ENCODE measurements at regions not wholly inside any gene's neighbourhood (a gene's known extent, or its start where the extent isn't known, plus 50 kb on each side); places are given as distances from the start of the nearest gene placed in this dataset.

DNA sequence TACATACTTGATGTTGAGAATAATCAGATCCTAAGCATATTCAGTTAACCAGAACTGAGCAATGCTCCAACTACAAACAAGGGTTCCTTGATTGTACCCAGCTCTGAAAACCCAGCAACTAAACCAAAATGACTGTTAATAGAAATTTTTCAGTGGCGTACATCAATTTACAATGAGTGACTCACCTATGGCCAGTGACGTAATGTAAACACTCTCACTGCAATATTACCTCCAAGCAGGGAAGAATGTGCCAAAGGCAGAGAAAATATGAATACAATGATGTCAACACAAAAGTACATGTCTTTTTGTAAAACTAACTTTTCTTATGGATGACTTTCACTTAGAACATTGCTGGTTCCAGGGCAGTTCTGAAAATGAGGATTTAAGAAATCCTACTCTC lies 611.3 kb downstream of the EDEM1 start:
- no peak for DNase-seq
- no peaks in the 10 kb centered on the region for H3K9me3 ChIP-seq
- WGBS, 2 donors = 76 to 80% methylated on average over 2 of the region's 2 CpGs
- no peak overlapping the region for H3K4me3 ChIP-seq
- no peak for ATAC-seq (ENCODE audit: low FRiP score in 2 of 2)
- no peaks in the 10 kb centered on the region for H3K36me3 ChIP-seq
- TF ChIP-seq POLR2AphosphoS5 (IDR thresholded peaks at IDR 0.05) = no peak
- TF ChIP-seq, protein P1, sequence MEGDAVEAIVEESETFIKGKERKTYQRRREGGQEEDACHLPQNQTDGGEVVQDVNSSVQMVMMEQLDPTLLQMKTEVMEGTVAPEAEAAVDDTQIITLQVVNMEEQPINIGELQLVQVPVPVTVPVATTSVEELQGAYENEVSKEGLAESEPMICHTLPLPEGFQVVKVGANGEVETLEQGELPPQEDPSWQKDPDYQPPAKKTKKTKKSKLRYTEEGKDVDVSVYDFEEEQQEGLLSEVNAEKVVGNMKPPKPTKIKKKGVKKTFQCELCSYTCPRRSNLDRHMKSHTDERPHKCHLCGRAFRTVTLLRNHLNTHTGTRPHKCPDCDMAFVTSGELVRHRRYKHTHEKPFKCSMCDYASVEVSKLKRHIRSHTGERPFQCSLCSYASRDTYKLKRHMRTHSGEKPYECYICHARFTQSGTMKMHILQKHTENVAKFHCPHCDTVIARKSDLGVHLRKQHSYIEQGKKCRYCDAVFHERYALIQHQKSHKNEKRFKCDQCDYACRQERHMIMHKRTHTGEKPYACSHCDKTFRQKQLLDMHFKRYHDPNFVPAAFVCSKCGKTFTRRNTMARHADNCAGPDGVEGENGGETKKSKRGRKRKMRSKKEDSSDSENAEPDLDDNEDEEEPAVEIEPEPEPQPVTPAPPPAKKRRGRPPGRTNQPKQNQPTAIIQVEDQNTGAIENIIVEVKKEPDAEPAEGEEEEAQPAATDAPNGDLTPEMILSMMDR (IDR thresholded peaks at IDR 0.05) = no peak
- no peak for TF ChIP-seq EP300 (IDR thresholded peaks at IDR 0.05)
- no peak for TF ChIP-seq POLR2A (IDR thresholded peaks at IDR 0.05)
- H3K27ac ChIP-seq = no peak overlapping the region
- H3K27me3 ChIP-seq = no peaks in the 10 kb centered on the region
- H3K4me1 ChIP-seq = no peaks in the 10 kb centered on the region

GRCh38 chr3:5799398-5799797 lies 611.9 kb downstream of the EDEM1 start:
- no peaks in the 10 kb centered on the region for H3K9me3 ChIP-seq
- TF ChIP-seq, protein P1 (IDR thresholded peaks at IDR 0.05) = no peak
- TF ChIP-seq POLR2AphosphoS5 (IDR thresholded peaks at IDR 0.05) (no peak), POLR2A (IDR thresholded peaks at IDR 0.05) (no peak)

GRCh38 chr3:5800965-5801364 lies 613.5 kb downstream of the EDEM1 start:
- Histone ChIP-seq H3K27ac (no peak overlapping the region), H3K9me3 (no peaks in the 10 kb centered on the region), H3K4me3 (no peak overlapping the region), H3K4me1 (no peaks in the 10 kb centered on the region), H3K27me3 (no peaks in the 10 kb centered on the region), H3K36me3 (no peaks in the 10 kb centered on the region)
- 72 to 79% methylated on average over 4 of the region's 4 CpGs for WGBS, 2 donors
- TF ChIP-seq EP300 (IDR thresholded peaks at IDR 0.05) (no peak), POLR2AphosphoS5 (IDR thresholded peaks at IDR 0.05) (no peak), POLR2A (IDR thresholded peaks at IDR 0.05) (no peak)
- TF ChIP-seq, protein P1 (IDR thresholded peaks at IDR 0.05) = no peak
- DNase-seq (no peak), ATAC-seq (ENCODE audit: low FRiP score in 2 of 2) (no peak)

More at GRCh38 chr3:5799398-5799797, 611.9 kb downstream of the EDEM1 start:
- no peak overlapping the region for H3K4me3 ChIP-seq
- ATAC-seq (ENCODE audit: low FRiP score in 2 of 2) (no peak), DNase-seq (no peak)
- H3K27ac ChIP-seq = no peak overlapping the region
- H3K4me1 ChIP-seq = no peaks in the 10 kb centered on the region
- H3K36me3 ChIP-seq = no peaks in the 10 kb centered on the region
- H3K27me3 ChIP-seq = no peaks in the 10 kb centered on the region

- WGBS, 2 donors = 82 to 83% methylated on average over 1 of the region's 1 CpG
- no peak overlapping the region for H3K4me3 ChIP-seq
- H3K4me1 ChIP-seq = no peaks in the 10 kb centered on the region
- no peaks in the 10 kb centered on the region for H3K9me3 ChIP-seq
- no peak for ATAC-seq (ENCODE audit: low FRiP score in 2 of 2)
- no peaks in the 10 kb centered on the region for H3K36me3 ChIP-seq
- TF ChIP-seq POLR2A (IDR thresholded peaks at IDR 0.05) (no peak), EP300 (IDR thresholded peaks at IDR 0.05) (no peak), POLR2AphosphoS5 (IDR thresholded peaks at IDR 0.05) (no peak)
- TF ChIP-seq, protein P1 (IDR thresholded peaks at IDR 0.05) = no peak
- H3K27ac ChIP-seq = no peak overlapping the region
- no peaks in the 10 kb centered on the region for H3K27me3 ChIP-seq
- no peak for DNase-seq
Measured at GRCh38 chr3:5806192-5806591, 618.7 kb downstream of the EDEM1 start.

DNA sequence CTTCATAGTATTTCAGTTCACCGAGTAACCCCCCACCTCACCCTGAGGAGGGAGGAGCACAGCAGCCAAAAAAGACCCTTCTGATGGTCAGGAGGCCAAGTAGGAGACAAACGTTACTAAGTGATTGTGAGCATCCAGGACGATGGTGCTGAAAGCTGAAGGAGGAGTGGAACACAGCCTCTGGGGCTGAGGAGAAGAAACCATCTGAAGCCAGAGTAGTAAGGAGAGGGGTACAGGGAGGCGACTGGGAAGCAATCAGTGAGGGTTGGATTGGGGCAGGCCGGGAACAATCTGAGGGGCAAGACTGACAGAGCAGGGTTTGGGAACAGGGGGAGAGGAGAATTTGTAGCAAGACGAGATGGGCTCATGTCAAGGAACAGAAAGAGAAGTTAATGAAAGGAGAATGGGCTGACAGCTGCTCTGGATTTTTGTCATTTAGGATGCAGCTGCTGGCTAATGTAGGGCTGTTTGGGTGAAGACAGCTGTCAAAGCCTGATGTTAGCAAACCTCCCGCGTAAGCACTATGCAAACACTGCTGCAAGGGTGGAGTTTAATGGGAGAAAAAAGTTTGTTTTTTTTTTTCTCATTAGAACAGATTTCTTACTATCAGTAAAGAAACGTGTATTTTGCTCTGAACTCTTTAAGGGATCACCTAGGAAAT lies 622.2 kb downstream of the EDEM1 start:
- Histone ChIP-seq H3K27me3 (no peaks in the 10 kb centered on the region), H3K27ac (no peak overlapping the region), H3K36me3 (no peaks in the 10 kb centered on the region), H3K4me1 (no peaks in the 10 kb centered on the region), H3K9me3 (no peaks in the 10 kb centered on the region), H3K4me3 (no peak overlapping the region)
- no peak for ATAC-seq (ENCODE audit: low FRiP score in 2 of 2)
- TF ChIP-seq POLR2AphosphoS5 (IDR thresholded peaks at IDR 0.05) = no peak
- no peak for TF ChIP-seq POLR2A (IDR thresholded peaks at IDR 0.05)
- TF ChIP-seq, protein P1 (IDR thresholded peaks at IDR 0.05) = no peak
- WGBS, 2 donors = 55 to 58% methylated on average over 9 of the region's 9 CpGs
- DNase-seq = no peak
